MV-4-11 (cell line): ENCODE measurements at regions not wholly inside any gene's neighbourhood (a gene's known extent, or its start where the extent isn't known, plus 50 kb on each side); places are given as distances from the start of the nearest gene placed in this dataset.

Source experiments
- DNase-seq: peaks from one replicate; lab custom pipeline; 2025; lab: John Stamatoyannopoulos, UW

- DNase-seq: no peak
Observed at GRCh38 chr17:15109608-15110007, 155.5 kb downstream of the PMP22 start.

- DNase-seq: no peak
Observed at GRCh38 chr17:15108992-15109391, 156.1 kb downstream of the PMP22 start.

GRCh38 chr17:15106540-15106939 lies 158.6 kb downstream of the PMP22 start:
- DNase-seq: no peak

DNA sequence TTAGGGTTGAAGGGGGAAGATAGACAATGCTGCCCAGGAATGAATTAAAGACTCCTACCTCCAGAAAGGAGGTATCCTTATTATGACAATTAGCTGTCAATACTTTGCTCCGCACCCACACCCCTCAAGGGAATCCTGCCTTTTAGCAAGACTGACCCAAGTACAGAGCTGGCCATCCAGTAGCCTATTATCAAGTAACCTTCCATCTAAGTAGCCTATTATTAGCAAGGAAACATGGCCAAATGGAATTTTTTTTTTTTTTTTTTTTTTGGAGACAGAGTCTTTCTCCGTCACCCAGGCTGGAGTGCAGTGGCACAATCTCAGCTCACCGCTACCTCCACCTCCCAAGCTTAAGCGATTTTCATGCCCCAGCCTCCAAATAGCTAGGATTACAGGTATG lies 161.3 kb downstream of the PMP22 start:
- DNase-seq: no peak

DNA sequence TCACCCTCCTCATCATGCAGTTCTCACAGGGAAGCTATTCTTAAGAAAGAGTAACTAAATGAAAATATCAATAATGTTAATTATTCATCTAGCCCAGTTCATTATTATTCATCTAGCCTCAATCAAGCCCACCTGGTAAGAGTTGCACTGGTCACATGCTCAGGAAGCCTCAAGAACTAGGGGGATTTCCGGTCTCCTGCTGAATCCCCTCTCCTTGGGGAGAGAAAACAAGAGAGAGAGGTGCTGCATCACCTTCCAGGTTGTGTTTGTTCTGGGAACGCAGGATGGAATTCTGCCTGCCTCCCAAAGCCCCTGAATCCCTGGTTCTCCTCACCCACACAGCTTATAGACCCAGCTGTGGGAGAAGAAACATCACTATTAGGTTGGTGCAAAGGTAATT lies 164.0 kb downstream of the PMP22 start:
- DNase-seq: no peak

DNA sequence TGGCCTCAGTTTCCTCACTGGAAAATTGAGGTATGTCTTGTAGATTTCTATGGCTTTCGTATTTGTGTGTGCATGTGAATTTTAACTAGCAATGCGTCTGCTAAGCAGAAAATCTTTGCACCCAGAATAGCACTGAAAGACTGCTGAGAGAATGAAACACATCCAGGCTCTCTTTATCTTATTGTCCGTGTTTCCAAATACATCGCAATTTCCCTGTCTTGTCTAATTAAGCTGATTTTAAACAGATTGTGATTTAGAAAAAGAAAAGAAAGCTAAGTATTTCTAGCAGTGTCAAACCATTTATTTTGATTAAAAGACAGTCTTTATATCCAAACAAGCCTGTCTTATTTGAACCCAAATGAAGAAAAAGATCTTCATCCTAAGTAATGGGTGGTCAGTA lies 168.6 kb downstream of the PMP22 start:
- no peak for DNase-seq

DNA sequence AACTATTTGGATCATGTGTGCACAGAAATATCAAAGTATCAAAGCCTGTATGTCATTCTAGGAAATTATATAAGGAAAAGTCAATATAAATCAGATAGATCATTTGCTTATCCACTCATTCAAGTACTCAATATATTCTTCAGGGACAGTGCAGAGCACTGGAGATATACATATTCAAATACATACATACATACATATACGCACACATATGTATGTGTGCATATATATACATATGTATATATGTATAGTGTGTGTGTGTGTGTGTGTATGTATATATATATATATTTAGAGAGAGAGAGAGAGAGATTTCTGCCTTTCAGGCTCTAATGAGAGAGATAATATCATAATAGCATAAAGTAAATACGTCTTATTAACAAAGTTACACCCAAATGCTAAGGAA lies 169.2 kb downstream of the PMP22 start:
- no peak for DNase-seq

DNA sequence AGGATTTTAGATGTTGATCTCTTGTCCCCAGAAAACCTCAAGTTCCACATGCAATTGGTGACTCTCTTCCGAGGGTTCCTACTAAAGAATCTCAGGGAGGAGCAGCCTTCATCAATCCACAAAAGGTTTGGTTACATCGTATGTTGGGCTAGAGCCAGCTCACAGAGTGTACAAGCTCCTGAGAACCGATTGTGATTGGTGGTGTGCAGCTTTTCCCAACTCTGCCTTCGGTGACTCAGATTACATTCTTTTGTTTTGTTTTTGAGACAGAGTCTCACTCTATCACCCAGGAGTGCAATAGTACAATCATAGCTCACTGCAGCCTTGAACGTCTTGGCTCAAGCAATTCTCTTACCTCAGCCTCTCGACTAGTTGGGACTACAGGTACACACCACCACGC lies 172.4 kb downstream of the PMP22 start:
- DNase-seq: no peak

GRCh38 chr17:15092261-15092660 lies 172.9 kb downstream of the PMP22 start:
- DNase-seq: no peak

DNA sequence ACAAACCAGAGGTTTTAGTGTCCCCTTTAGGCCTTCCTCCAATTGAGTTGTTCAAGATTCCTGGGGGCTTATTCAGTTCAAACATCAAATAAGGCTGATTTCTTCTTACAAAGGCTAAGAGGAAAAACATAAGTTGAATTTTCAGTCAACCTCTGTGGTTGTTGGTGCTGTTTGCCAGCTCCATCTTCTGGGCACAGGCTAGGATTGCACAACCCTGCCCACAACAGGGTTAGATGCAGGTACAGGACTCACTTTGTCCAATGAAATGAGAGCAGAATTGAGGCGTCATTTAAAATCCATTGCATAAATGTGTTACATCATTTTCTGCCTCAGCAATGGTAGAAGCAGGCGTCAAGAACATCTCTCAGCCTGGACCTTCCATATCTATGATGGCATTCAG lies 173.3 kb downstream of the PMP22 start:
- DNase-seq: no peak

DNA sequence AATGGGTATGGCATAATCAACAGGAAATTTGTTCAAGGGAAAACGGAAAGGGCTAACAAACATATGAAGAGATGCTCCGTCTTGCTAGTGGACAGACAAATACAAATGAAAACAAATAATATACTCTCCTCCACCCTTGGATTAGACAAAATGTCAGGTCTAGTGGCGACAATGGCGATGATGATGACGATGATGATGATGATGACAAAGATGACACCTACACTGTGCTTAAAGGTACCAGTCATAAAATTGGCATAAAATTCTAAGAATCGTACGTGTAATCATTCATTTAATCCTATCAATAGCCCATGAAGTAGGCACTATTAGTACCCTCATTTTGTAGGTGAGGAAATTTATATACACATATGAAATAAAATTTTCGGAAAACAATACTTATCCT lies 174.6 kb downstream of the PMP22 start:
- no peak for DNase-seq

- no peak for DNase-seq
Observed at GRCh38 chr17:15087946-15088345, 177.2 kb downstream of the PMP22 start.

- DNase-seq: no peak
Observed at GRCh38 chr17:15086776-15087295, 178.3 kb downstream of the PMP22 start.

DNA sequence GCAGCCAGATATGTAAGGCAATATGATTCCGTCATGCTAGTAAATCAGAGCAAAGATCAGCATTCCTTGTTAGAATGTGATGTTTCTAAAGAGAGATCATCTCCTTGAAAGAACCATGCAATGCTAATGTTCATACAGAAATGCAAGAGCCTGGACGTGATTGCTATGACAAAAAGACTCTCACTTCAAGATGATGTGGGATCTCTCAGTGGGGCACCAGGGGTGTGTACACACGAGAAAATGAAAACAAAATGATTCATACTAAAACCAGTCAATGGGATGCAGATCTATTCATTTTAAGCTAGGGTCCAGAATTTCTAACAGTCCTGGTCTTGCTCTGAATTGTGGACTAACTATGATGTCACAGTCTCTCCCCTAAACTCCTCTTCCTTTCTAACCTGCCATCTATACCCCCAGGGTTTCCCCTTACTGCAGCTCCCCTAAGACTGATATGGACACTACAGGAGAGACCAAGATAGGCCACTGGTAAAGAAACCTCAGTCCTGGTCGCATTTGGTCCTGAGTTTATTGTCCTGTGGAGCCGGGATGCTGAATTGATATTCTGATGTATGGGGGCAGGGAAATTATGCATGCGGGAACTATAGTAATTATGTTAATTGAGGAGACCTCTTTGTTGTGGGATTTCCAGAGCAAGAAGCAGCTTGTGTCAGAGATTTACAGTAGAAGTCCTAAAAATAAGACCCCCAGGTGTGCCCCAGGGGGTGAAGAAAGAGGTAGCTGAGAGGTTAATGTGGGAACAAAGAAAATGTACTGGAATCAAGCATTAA lies 179.0 kb downstream of the PMP22 start:
- no peak for DNase-seq

DNA sequence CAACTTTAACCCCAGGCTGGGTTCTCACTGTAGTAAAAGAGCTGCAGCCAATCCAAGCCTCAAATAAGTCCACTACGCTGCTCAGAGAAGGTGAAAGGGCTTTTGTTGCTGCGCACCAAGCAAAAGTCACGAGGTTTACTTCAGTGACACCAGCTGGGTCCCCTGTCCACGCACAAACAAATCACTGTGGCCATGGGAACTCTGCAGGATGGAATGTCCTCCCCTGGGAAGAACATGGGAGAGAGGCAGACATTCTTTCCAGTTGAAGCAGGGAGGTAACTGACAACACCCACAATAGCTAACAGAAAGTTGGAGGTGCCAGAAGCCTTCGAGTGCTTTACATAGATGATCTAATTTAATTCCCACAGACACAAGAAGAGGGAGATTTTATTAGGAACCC lies 181.9 kb downstream of the PMP22 start:
- no peak for DNase-seq

- DNase-seq: no peak
Observed at GRCh38 chr17:15081008-15081407, 184.1 kb downstream of the PMP22 start.

DNA sequence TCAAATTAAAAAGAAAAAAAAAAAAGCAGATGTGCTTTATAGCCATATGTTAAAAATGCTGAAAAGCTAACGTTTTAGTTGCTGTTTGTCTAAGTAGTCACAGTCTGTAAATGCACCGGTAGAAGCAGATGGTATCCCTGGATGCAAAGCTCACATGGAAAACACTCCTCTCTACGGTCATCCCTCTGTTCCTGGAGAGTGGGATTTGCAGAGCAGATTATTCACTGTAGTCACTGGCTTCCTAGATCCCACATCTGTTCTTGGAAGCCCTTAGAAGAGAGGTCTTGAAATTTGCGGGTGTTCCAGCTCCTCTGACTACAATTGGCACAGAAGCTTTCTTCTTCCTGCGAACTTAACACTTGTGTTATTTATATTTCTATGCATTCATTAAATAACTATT lies 186.6 kb downstream of the PMP22 start:
- DNase-seq: no peak

DNA sequence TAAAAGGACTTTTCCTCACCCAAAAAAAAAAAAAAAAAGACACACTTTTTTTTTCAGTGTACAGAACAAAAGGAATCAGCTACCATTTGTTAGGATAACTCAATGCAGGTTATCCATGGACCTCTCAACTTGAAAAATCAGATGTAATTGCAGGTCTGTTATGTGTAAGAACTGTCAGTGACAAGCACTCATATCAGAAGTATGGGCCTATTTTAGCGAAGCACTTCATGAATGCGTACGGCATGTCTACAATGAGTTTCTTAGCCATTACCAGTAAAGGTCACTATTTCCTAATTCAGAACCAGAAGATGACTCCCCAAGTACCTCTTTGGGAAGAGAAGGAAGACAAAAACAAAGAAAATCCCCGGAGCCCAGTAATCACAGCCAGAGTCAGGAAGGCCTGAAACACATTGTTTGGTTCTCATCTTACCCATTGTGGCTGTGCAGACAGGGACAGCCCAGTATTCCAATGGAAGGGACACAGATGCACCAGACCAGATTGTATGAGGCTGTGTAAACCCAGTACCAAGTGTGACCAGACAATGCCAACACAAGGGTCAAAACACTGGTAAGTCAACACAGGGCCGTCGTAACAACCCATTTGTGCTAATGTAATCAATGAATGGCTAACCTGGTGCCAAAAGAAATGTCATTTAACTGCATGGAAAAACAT lies 188.0 kb downstream of the PMP22 start:
- no peak for DNase-seq

GRCh38 chr17:15051933-15052332 lies 213.2 kb downstream of the PMP22 start:
- DNase-seq: no peak

- DNase-seq: no peak
Observed at GRCh38 chr17:15049795-15050160, 215.3 kb downstream of the PMP22 start.

- no peak for DNase-seq
Observed at GRCh38 chr17:15048933-15049794, 216.0 kb downstream of the PMP22 start.

- DNase-seq: no peak
Observed at GRCh38 chr17:15048381-15048780, 216.7 kb downstream of the PMP22 start.

- DNase-seq: no peak
Observed at GRCh38 chr17:15042311-15042710, 222.8 kb downstream of the PMP22 start.
